A673 (cell line): ENCODE measurements at regions not wholly inside any gene's neighbourhood (a gene's known extent, or its start where the extent isn't known, plus 50 kb on each side); places are given as distances from the start of the nearest gene placed in this dataset.

Experiments used
- EZH2 ChIP-seq: fragments of 200-600 bp; sonication (generic); IDR thresholded peaks from 2 replicates; pipeline ENCODE4 v1.6.1; 2017; ENCODE audit warnings: borderline replicate concordance, low read depth, mild to moderate bottlenecking, mixed read lengths, antibody characterized with exemption, low read length; ENCODE audit not compliant: poor library complexity, severe bottlenecking
- TF ChIP-seq, protein P1 (sequence below): fragments of 300-800, 200-600 bp; sonication (generic); conservative IDR thresholded peaks from 2 replicates; pipeline ENCODE4 v1.5.1; 2017; ENCODE audit warnings: low read depth, mild to moderate bottlenecking, antibody characterized with exemption, low read length, moderate library complexity, mixed read lengths

GRCh38 chr2:120985174-120985996 is 249.7 kb downstream of the GLI2 start:
- TF ChIP-seq EZH2: no peak
- TF ChIP-seq, protein P1, sequence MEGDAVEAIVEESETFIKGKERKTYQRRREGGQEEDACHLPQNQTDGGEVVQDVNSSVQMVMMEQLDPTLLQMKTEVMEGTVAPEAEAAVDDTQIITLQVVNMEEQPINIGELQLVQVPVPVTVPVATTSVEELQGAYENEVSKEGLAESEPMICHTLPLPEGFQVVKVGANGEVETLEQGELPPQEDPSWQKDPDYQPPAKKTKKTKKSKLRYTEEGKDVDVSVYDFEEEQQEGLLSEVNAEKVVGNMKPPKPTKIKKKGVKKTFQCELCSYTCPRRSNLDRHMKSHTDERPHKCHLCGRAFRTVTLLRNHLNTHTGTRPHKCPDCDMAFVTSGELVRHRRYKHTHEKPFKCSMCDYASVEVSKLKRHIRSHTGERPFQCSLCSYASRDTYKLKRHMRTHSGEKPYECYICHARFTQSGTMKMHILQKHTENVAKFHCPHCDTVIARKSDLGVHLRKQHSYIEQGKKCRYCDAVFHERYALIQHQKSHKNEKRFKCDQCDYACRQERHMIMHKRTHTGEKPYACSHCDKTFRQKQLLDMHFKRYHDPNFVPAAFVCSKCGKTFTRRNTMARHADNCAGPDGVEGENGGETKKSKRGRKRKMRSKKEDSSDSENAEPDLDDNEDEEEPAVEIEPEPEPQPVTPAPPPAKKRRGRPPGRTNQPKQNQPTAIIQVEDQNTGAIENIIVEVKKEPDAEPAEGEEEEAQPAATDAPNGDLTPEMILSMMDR: no peak
